Neural progenitor cell (in vitro differentiated cells): ENCODE measurements at regions not wholly inside any gene's neighbourhood (a gene's known extent, or its start where the extent isn't known, plus 50 kb on each side); places are given as distances from the start of the nearest gene placed in this dataset.

Source experiments
- EZH2phosphoT487 ChIP-seq: fragments of 200-600 bp; sonication (generic); IDR thresholded peaks from 2 replicates; pipeline ENCODE4 v1.6.1; 2017; ENCODE audit warnings: antibody characterized with exemption
- TF ChIP-seq, protein P1 (sequence below): fragments of 200-600 bp; sonication (generic); IDR thresholded peaks from 2 replicates; pipeline ENCODE4 v1.5.1; 2017; ENCODE audit warnings: antibody characterized with exemption, mild to moderate bottlenecking

DNA sequence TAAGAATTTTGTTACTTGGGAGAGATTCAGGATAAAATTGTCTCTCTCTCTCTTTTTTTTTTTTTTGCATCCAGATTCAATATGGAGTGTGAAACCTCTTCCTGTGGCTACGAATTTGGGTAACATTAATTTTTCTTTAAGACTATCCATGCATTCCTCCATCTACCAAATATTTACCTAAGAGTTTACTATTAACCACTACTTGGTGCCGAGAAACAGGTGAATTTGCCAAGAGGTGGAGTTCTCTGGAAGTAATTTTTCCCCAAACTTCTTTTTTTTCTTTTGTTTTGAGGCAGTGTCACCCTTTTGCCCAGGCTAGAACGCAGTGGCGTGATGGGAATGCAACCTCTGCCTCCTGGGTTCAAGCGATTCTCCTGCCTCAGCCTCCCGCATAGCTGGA is 206.3 kb upstream of the VLDLR start:
- TF ChIP-seq, protein P1, sequence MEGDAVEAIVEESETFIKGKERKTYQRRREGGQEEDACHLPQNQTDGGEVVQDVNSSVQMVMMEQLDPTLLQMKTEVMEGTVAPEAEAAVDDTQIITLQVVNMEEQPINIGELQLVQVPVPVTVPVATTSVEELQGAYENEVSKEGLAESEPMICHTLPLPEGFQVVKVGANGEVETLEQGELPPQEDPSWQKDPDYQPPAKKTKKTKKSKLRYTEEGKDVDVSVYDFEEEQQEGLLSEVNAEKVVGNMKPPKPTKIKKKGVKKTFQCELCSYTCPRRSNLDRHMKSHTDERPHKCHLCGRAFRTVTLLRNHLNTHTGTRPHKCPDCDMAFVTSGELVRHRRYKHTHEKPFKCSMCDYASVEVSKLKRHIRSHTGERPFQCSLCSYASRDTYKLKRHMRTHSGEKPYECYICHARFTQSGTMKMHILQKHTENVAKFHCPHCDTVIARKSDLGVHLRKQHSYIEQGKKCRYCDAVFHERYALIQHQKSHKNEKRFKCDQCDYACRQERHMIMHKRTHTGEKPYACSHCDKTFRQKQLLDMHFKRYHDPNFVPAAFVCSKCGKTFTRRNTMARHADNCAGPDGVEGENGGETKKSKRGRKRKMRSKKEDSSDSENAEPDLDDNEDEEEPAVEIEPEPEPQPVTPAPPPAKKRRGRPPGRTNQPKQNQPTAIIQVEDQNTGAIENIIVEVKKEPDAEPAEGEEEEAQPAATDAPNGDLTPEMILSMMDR = no peak
- no peak for TF ChIP-seq EZH2phosphoT487
